ENCODE measurements at regions not wholly inside any gene's neighbourhood (a gene's known extent, or its start where the extent isn't known, plus 50 kb on each side); places are given as distances from the start of the nearest gene placed in this dataset.
A peak's percentile ranks its signal among the peaks of the same experiment; 100 is the strongest.

DNA sequence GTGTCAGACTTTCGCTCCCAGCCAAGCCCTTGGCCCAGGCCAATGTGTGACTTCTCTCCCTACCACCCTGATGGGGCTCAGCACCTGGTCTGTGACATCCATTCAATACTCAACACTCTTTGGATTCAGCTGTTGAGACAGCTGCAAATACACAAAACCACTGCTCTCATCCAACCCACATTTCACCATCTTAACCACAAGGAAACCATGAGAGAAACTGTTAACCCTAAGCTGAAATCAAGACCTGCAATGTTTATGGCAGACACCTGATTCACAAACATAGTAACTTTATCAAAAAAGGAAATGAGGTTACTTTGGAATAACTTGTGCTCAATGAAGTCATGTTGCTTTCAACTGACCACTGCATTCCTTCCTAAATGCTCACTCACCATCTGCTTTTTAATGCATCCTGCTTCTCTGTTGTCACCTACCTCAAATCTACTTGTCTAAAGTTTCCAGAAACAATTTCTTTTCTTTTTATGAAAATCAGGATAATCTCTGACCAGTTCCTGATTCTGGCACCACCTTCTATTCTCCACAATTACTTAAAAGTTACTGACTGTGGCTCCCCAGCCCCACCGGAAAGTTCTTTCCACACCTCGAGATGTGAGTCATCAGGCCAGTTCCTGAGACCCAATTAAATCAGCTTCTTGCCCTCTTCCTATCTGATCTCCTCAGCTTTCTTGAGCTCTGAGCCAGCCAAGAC, 88.2 kb downstream of the NOG start:
- Histone ChIP-seq H4K20me1 (replicated peaks; ENCODE audit: control insufficient read depth, extremely low read depth, insufficient read depth, low read length) (no peaks in the 10 kb centered on the region), H3K4me1 (ENCODE audit: control insufficient read depth, extremely low read depth, insufficient read depth, low read length) (peaks cover 32% of the 10 kb centered on the region), H3K36me3 (ENCODE audit: control insufficient read depth in 2 of 2, extremely low read depth in 1 of 2, insufficient read depth in 2 of 2, low read length in 2 of 2) (no peaks in the 10 kb centered on the region), H3K27me3 (ENCODE audit: control insufficient read depth in 2 of 2, insufficient read depth in 2 of 2, low read length in 2 of 2) (peaks cover 15 to 17% of the 10 kb centered on the region in 2 experiments), H3K27ac (ENCODE audit: insufficient read depth, low read depth, low read length) (peak overlapping the region; percentile 91), H3K4me2 (ENCODE audit: insufficient read depth, low read length) (peak overlapping the region; percentile 56), H3K9me3 (replicated peaks; ENCODE audit: control insufficient read depth, insufficient read depth, low read length) (no peaks in the 10 kb centered on the region), H2AFZ (ENCODE audit: low read depth, low read length) (no peak overlapping the region), H3K79me2 (ENCODE audit: control insufficient read depth, insufficient read depth, low read length) (no peaks in the 10 kb centered on the region), H3K9ac (replicated peaks; ENCODE audit: extremely low read depth, insufficient read depth, low read length) (peak overlapping the region; percentile 55), H3K9me1 (replicated peaks; ENCODE audit: control insufficient read depth, extremely low read depth, insufficient read depth, low read length) (no peaks in the 10 kb centered on the region), H3K4me3 (replicated peaks in 1 of 3; ENCODE audit: insufficient read depth in 1 of 3, low read depth in 1 of 3, low read length in 3 of 3) (no peak overlapping the region)
- intact Hi-C loops (cut with micrococcal nuclease): loop anchor here (1.0 kb wide), 4 partner anchors 18 to 495 kb away; no protein-coding TSS in a partner anchor
- CTCF ChIA-PET: interaction anchor here (1.1 to 4.5 kb wide), 6 partner anchors 9 to 182 kb away, joined by 4 to 35 read pairs (median 8); partner anchors contain the start of gene NOG
- DNase-seq (ENCODE audit: low read depth, low spot score) (peak; percentile 82), FAIRE-seq (peak; percentile 96)
- dilution Hi-C loops (cut with MboI; ENCODE audit: extremely low pct_ligation_motif_present, low sequenced_read_pairs): no loop called here
- POLR2A ChIA-PET: interaction anchor here (1.1 kb wide), 2 partner anchors 18 to 98 kb away, joined by 3 to 6 read pairs; no protein-coding TSS in a partner anchor
- TSS peak; percentile 82 for BruUV-seq (replicated peaks)
- TF ChIP-seq FOS (IDR thresholded peaks at IDR 0.05; ENCODE audit: borderline replicate concordance, insufficient read depth, low read length): peak; percentile 86
- no peak for TF ChIP-seq EZH2 (IDR thresholded peaks at IDR 0.05; ENCODE audit: borderline replicate concordance, low read depth, low read length, severe bottlenecking)
- peak; percentile 75 for TF ChIP-seq POLR2AphosphoS5 (IDR thresholded peaks at IDR 0.05; ENCODE audit: insufficient read depth, low read depth, low read length)
- peak; percentile 7 for TF ChIP-seq POLR2A (IDR thresholded peaks at IDR 0.05; ENCODE audit: low read depth, low read length)
- TF ChIP-seq JUN (IDR thresholded peaks at IDR 0.05; ENCODE audit: borderline replicate concordance, insufficient read depth, insufficient read length, low read depth): peak; percentile 86
- no peak for TF ChIP-seq MYC (IDR thresholded peaks at IDR 0.05; ENCODE audit: low read depth, low read length)
- TF ChIP-seq GATA2 (IDR thresholded peaks at IDR 0.05; ENCODE audit: insufficient read depth, insufficient read length, low read depth, low read length): peak; percentile 91

- Histone ChIP-seq H3K9me3 (replicated peaks; ENCODE audit: control insufficient read depth, insufficient read depth, low read length) (no peaks in the 10 kb centered on the region), H3K4me3 (replicated peaks in 1 of 3; ENCODE audit: insufficient read depth in 1 of 3, low read depth in 1 of 3, low read length in 3 of 3) (no peak overlapping the region), H3K27ac (ENCODE audit: insufficient read depth, low read depth, low read length) (no peak overlapping the region), H3K9ac (replicated peaks; ENCODE audit: extremely low read depth, insufficient read depth, low read length) (no peak overlapping the region), H3K4me2 (ENCODE audit: insufficient read depth, low read length) (no peak overlapping the region), H3K27me3 (ENCODE audit: control insufficient read depth in 2 of 2, insufficient read depth in 2 of 2, low read length in 2 of 2) (no peaks in the 10 kb centered on the region), H3K79me2 (ENCODE audit: control insufficient read depth, insufficient read depth, low read length) (no peaks in the 10 kb centered on the region), H3K4me1 (ENCODE audit: control insufficient read depth, extremely low read depth, insufficient read depth, low read length) (no peaks in the 10 kb centered on the region), H2AFZ (ENCODE audit: low read depth, low read length) (no peak overlapping the region), H3K9me1 (replicated peaks; ENCODE audit: control insufficient read depth, extremely low read depth, insufficient read depth, low read length) (no peaks in the 10 kb centered on the region), H4K20me1 (replicated peaks; ENCODE audit: control insufficient read depth, extremely low read depth, insufficient read depth, low read length) (no peaks in the 10 kb centered on the region), H3K36me3 (ENCODE audit: control insufficient read depth in 2 of 2, extremely low read depth in 1 of 2, insufficient read depth in 2 of 2, low read length in 2 of 2) (no peaks in the 10 kb centered on the region)
- BruUV-seq (replicated peaks): no TSS peak
- POLR2A ChIA-PET: no interaction called here
- TF ChIP-seq POLR2A (IDR thresholded peaks at IDR 0.05; ENCODE audit: low read depth, low read length): no peak
- TF ChIP-seq GATA2 (IDR thresholded peaks at IDR 0.05; ENCODE audit: insufficient read depth, insufficient read length, low read depth, low read length): no peak
- TF ChIP-seq MAX (IDR thresholded peaks at IDR 0.05; ENCODE audit: insufficient read depth, insufficient read length): no peak
- TF ChIP-seq CTCF (IDR thresholded peaks at IDR 0.05; ENCODE audit: extremely low read depth in 1 of 2, insufficient read depth in 1 of 2, low read depth in 1 of 2, low read length in 2 of 2): no peak
- TF ChIP-seq MYC (IDR thresholded peaks at IDR 0.05; ENCODE audit: low read depth, low read length): no peak
- no peak for TF ChIP-seq POLR2AphosphoS5 (IDR thresholded peaks at IDR 0.05; ENCODE audit: insufficient read depth, low read depth, low read length)
- TF ChIP-seq FOS (IDR thresholded peaks at IDR 0.05; ENCODE audit: borderline replicate concordance, insufficient read depth, low read length): no peak
- TF ChIP-seq JUN (IDR thresholded peaks at IDR 0.05; ENCODE audit: borderline replicate concordance, insufficient read depth, insufficient read length, low read depth): no peak
- TF ChIP-seq EZH2 (IDR thresholded peaks at IDR 0.05; ENCODE audit: borderline replicate concordance, low read depth, low read length, severe bottlenecking): no peak
- dilution Hi-C loops (cut with MboI; ENCODE audit: extremely low pct_ligation_motif_present, low sequenced_read_pairs): no loop called here
- FAIRE-seq (no peak), DNase-seq (ENCODE audit: low read depth, low spot score) (no peak)
- CTCF ChIA-PET: no interaction called here
- intact Hi-C loops (cut with micrococcal nuclease): no loop called here
Observed at GRCh38 chr17:56688151-56688550, 94.7 kb downstream of the NOG start.
